Adrenal gland (tissue), 5 donors: ENCODE measurements at regions not wholly inside any gene's neighbourhood (a gene's known extent, or its start where the extent isn't known, plus 50 kb on each side); places are given as distances from the start of the nearest gene placed in this dataset.

ENCODE experiments used
- POLR2A ChIP-seq, 2 donors: fragments of 450-650 bp; IDR thresholded peaks; one replicate each; pipeline ENCODE4 v1.6.1; 2017; ENCODE audit warnings: antibody characterized with exemption in 2 of 2, mild to moderate bottlenecking in 2 of 2, moderate library complexity in 1 of 2
- TF ChIP-seq, protein P1 (sequence below), 6 experiments: fragments of 450-650 bp in 4 of 6; fragments of 200-600 bp in 2 of 6; sonication (generic) in 1 of 6; IDR thresholded peaks; 1 replicate in 5 of 6; 2 replicates in 1 of 6; pipeline versions ENCODE4 v1.5.1 to v1.8.0; 2016 to 2021; ENCODE audit warnings: antibody characterized with exemption in 6 of 6, mild to moderate bottlenecking in 2 of 6, moderate library complexity in 1 of 6
- donor health status: DM: no; HTN: no; CAD: no.

GRCh38 chr12:65725376-65725775 is 98.9 kb upstream of the HMGA2 start:
- no peak for TF ChIP-seq POLR2A (IDR thresholded peaks at IDR 0.05)
- TF ChIP-seq, protein P1, sequence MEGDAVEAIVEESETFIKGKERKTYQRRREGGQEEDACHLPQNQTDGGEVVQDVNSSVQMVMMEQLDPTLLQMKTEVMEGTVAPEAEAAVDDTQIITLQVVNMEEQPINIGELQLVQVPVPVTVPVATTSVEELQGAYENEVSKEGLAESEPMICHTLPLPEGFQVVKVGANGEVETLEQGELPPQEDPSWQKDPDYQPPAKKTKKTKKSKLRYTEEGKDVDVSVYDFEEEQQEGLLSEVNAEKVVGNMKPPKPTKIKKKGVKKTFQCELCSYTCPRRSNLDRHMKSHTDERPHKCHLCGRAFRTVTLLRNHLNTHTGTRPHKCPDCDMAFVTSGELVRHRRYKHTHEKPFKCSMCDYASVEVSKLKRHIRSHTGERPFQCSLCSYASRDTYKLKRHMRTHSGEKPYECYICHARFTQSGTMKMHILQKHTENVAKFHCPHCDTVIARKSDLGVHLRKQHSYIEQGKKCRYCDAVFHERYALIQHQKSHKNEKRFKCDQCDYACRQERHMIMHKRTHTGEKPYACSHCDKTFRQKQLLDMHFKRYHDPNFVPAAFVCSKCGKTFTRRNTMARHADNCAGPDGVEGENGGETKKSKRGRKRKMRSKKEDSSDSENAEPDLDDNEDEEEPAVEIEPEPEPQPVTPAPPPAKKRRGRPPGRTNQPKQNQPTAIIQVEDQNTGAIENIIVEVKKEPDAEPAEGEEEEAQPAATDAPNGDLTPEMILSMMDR (IDR thresholded peaks at IDR 0.05) = no peak
